H9 (cell line): ENCODE measurements at regions not wholly inside any gene's neighbourhood (a gene's known extent, or its start where the extent isn't known, plus 50 kb on each side); places are given as distances from the start of the nearest gene placed in this dataset.

Experiments
- DNase-seq: peaks from one replicate; pipeline ENCODE4 v3.0.0-alpha.2; 2017
- H2AFZ ChIP-seq: one replicate; pipeline ENCODE4 v1.6.1; 2013; ENCODE audit warnings: mild to moderate bottlenecking, low read length, control low read depth, moderate library complexity
- H2AK5ac ChIP-seq: 2 replicates; pipeline ENCODE4 v1.6.1; 2013; ENCODE audit warnings: low read length, control low read depth, mixed read lengths; ENCODE audit not compliant: insufficient read length
- H2BK120ac ChIP-seq: one replicate; pipeline ENCODE4 v1.6.1; 2013; ENCODE audit warnings: low read depth, mild to moderate bottlenecking, low read length, control low read depth, inconsistent platforms; ENCODE audit not compliant: poor library complexity, severe bottlenecking
- H2BK12ac ChIP-seq: 2 replicates; pipeline ENCODE4 v1.6.1; 2013; ENCODE audit warnings: low read length, control low read depth, mixed read lengths, low read depth; ENCODE audit not compliant: insufficient read length
- H2BK15ac ChIP-seq: 2 replicates; pipeline ENCODE4 v1.6.1; 2013; ENCODE audit warnings: low read depth, low read length, control low read depth
- H2BK20ac ChIP-seq: one replicate; pipeline ENCODE4 v1.6.1; 2013; ENCODE audit warnings: low read depth, mild to moderate bottlenecking, low read length, control low read depth, inconsistent platforms; ENCODE audit not compliant: poor library complexity, severe bottlenecking
- H2BK5ac ChIP-seq: 2 replicates; pipeline ENCODE4 v1.6.1; 2013; ENCODE audit warnings: low read length, control low read depth, mixed read lengths; ENCODE audit not compliant: insufficient read length
- H3K14ac ChIP-seq: 2 replicates; pipeline ENCODE4 v1.6.1; 2013; ENCODE audit warnings: low read length, control low read depth; ENCODE audit not compliant: insufficient read depth
- H3K18ac ChIP-seq: 2 replicates; pipeline ENCODE4 v1.6.1; 2013; ENCODE audit warnings: low read depth, mild to moderate bottlenecking, mixed read lengths, low read length, control low read depth; ENCODE audit not compliant: insufficient read length
- H3K23ac ChIP-seq: 2 replicates; pipeline ENCODE4 v1.6.1; 2013; ENCODE audit warnings: low read length, control low read depth, mixed read lengths, low read depth; ENCODE audit not compliant: insufficient read length
- H3K23me2 ChIP-seq: 2 replicates; pipeline ENCODE4 v1.6.1; 2013; ENCODE audit warnings: low read depth, mild to moderate bottlenecking, mixed read lengths, low read length, control low read depth; ENCODE audit not compliant: insufficient read length, poor library complexity, severe bottlenecking
- H3K27ac ChIP-seq: 2 replicates; pipeline ENCODE4 v1.5.1; 2013; ENCODE audit warnings: low read length, control low read depth, mixed read lengths, low read depth; ENCODE audit not compliant: insufficient read length
- H3K27me3 ChIP-seq: 2 replicates; pipeline ENCODE4 v1.6.1; 2013; ENCODE audit warnings: low read length, control low read depth, inconsistent platforms; ENCODE audit not compliant: insufficient read depth
- H3K4ac ChIP-seq: 2 replicates; pipeline ENCODE4 v1.6.1; 2013; ENCODE audit warnings: low read depth, mild to moderate bottlenecking, control low read depth, inconsistent platforms, low read length, moderate library complexity
- H3K4me1 ChIP-seq: 2 replicates; pipeline ENCODE4 v1.6.1; 2013; ENCODE audit warnings: low read length, control low read depth, inconsistent platforms; ENCODE audit not compliant: insufficient read depth
- H3K4me2 ChIP-seq: 2 replicates; pipeline ENCODE4 v1.6.1; 2013; ENCODE audit warnings: low read length, control low read depth, mixed read lengths; ENCODE audit not compliant: insufficient read length, insufficient read depth
- H3K56ac ChIP-seq: 2 replicates; pipeline ENCODE4 v1.6.1; 2013; ENCODE audit warnings: low read depth, mild to moderate bottlenecking, mixed read lengths, low read length, control low read depth; ENCODE audit not compliant: insufficient read length
- H3K79me1 ChIP-seq: 2 replicates; pipeline ENCODE4 v1.6.1; 2013; ENCODE audit warnings: low read depth, mild to moderate bottlenecking, moderate library complexity, low read length, control low read depth, inconsistent platforms; ENCODE audit not compliant: insufficient read depth, poor library complexity, severe bottlenecking
- H3K79me2 ChIP-seq: 2 replicates; pipeline ENCODE4 v1.6.1; 2013; ENCODE audit warnings: low read length, control low read depth, inconsistent platforms; ENCODE audit not compliant: insufficient read depth
- H3K9ac ChIP-seq: 2 replicates; pipeline ENCODE4 v1.6.1; 2013; ENCODE audit warnings: low read length, control low read depth, mixed read lengths; ENCODE audit not compliant: insufficient read length; ENCODE audit errors: extremely low read depth
- H3K9me3 ChIP-seq: one replicate; pipeline ENCODE4 v1.6.1; 2013; ENCODE audit warnings: low read depth, low read length, inconsistent platforms; ENCODE audit not compliant: control insufficient read depth
- H3T11ph ChIP-seq: one replicate; pipeline ENCODE4 v1.6.1; 2013; ENCODE audit warnings: mild to moderate bottlenecking, low read length, control low read depth, inconsistent platforms
- H4K20me1 ChIP-seq: one replicate; pipeline ENCODE4 v1.6.1; 2013; ENCODE audit not compliant: control insufficient read depth, insufficient read length, insufficient read depth
- H4K5ac ChIP-seq: 2 replicates; pipeline ENCODE4 v1.6.1; 2013; ENCODE audit warnings: low read depth, mild to moderate bottlenecking, mixed read lengths, low read length, control low read depth; ENCODE audit not compliant: insufficient read length
- H4K8ac ChIP-seq: replicated peaks from 2 replicates; pipeline ENCODE4 v1.6.1; 2013; ENCODE audit warnings: low read length, control low read depth, mixed read lengths, low read depth; ENCODE audit not compliant: insufficient read length
- H4K91ac ChIP-seq: 2 replicates; pipeline ENCODE4 v1.6.1; 2013; ENCODE audit warnings: low read depth, mild to moderate bottlenecking, moderate library complexity, mixed read lengths, low read length, control low read depth; ENCODE audit not compliant: insufficient read length
- H3K27ac Mint-ChIP-seq, 3 experiments: 2 replicates in 2 of 3; 3 replicates in 1 of 3; pipeline ENCODE4 v1.8.0; 2020 to 2021; ENCODE audit warnings: mixed read lengths in 3 of 3, mild to moderate bottlenecking in 1 of 3, moderate library complexity in 1 of 3
- H3K27me3 Mint-ChIP-seq: 2 replicates; pipeline ENCODE4 v1.8.0; 2021; ENCODE audit warnings: low read depth, mild to moderate bottlenecking, moderate library complexity, mixed read lengths
- H3K36me3 Mint-ChIP-seq, 3 experiments: 2 replicates in 2 of 3; 3 replicates in 1 of 3; pipeline ENCODE4 v1.8.0; 2020 to 2021; ENCODE audit warnings: low read depth in 3 of 3, mixed read lengths in 3 of 3; ENCODE audit not compliant: insufficient read depth in 1 of 3
- H3K4me1 Mint-ChIP-seq, 2 experiments: 2 replicates each; pipeline ENCODE4 v1.8.0; 2020; ENCODE audit warnings: mixed read lengths in 2 of 2
- H3K4me3 Mint-ChIP-seq, 2 experiments: 2 replicates in 1 of 2; 3 replicates in 1 of 2; pipeline ENCODE4 v1.8.0; 2020 to 2021; ENCODE audit warnings: mild to moderate bottlenecking in 2 of 2, mixed read lengths in 2 of 2, moderate library complexity in 1 of 2
- H3K9me3 Mint-ChIP-seq, 2 experiments: 2 replicates in 1 of 2; 3 replicates in 1 of 2; pipeline ENCODE4 v1.8.0; 2020; ENCODE audit warnings: mild to moderate bottlenecking in 2 of 2, mixed read lengths in 2 of 2, moderate library complexity in 1 of 2
- CTCF ChIP-seq: fragments of 200-600 bp; sonication (generic); conservative IDR thresholded peaks from 3 replicates; pipeline ENCODE4 v1.8.0; 2021; ENCODE audit warnings: antibody characterized with exemption, mild to moderate bottlenecking
- WGBS: extraction: QIAGEN DNeasy Blood & Tissue Kit; methylation state at CpG from one replicate; pipeline ENCODE4 v1.1.7; 2013; ENCODE audit warnings: missing lambda C conversion rate, low lambda C conversion rate, mixed read lengths; ENCODE audit not compliant: insufficient read length; ENCODE audit errors: extremely low coverage; 5-methylcytosine and 5-hydroxymethylcytosine counted together

GRCh38 chr15:87731630-87732029, 524.9 kb downstream of the NTRK3 start:
- Mint-ChIP-seq H3K36me3 (no peaks in the 10 kb centered on the region), H3K27ac (no peak overlapping the region)
- WGBS, result no CpG with 5 or more reads among the region's 3 CpGs

More at GRCh38 chr15:87731630-87732029, 524.9 kb downstream of the NTRK3 start:
- Histone ChIP-seq H3K4ac (no peak overlapping the region), H2BK12ac (no peak overlapping the region), H3K18ac (no peak overlapping the region), H3K4me2 (no peak overlapping the region), H3T11ph (no peak overlapping the region), H2BK120ac (no peak overlapping the region), H2BK20ac (no peak overlapping the region), H2AK5ac (no peak overlapping the region), H3K79me2 (no peaks in the 10 kb centered on the region), H3K9me3 (no peaks in the 10 kb centered on the region), H3K9ac (no peak overlapping the region), H4K91ac (no peak overlapping the region), H4K8ac (no peak overlapping the region), H2BK5ac (no peak overlapping the region), H2AFZ (no peak overlapping the region), H3K14ac (no peak overlapping the region), H4K20me1 (no peaks in the 10 kb centered on the region), H3K27ac (no peak overlapping the region), H4K5ac (no peak overlapping the region), H3K4me1 (no peaks in the 10 kb centered on the region), H3K27me3 (no peaks in the 10 kb centered on the region), H2BK15ac (no peak overlapping the region), H3K23ac (no peak overlapping the region), H3K56ac (no peak overlapping the region), H3K23me2 (no peaks in the 10 kb centered on the region), H3K79me1 (no peaks in the 10 kb centered on the region)
- no peak for TF ChIP-seq CTCF
- no peak for DNase-seq
- Mint-ChIP-seq H3K4me3 (no peak overlapping the region), H3K4me1 (peaks cover 0 to 5% of the 10 kb centered on the region in 2 experiments; a peak in 1 of 4 replicates), H3K27me3 (peaks cover 2% of the 10 kb centered on the region), H3K9me3 (no peaks in the 10 kb centered on the region)
